GM23338 (cell line): ENCODE measurements at regions not wholly inside any gene's neighbourhood (a gene's known extent, or its start where the extent isn't known, plus 50 kb on each side); places are given as distances from the start of the nearest gene placed in this dataset.

Experiments
- ATAC-seq: fragments of 200-7000 bp; cut with Tn5 transposase; 3 replicates; pipeline ENCODE4 v1.9.1; 2020
- DNase-seq: peaks from one replicate; pipeline ENCODE4 v3.0.0-alpha.2; 2015; ENCODE audit warnings: low spot score
- H2AFZ ChIP-seq: fragments of 200-600 bp; sonication (generic); 2 replicates; pipeline ENCODE4 v1.8.0; 2016; ENCODE audit warnings: antibody characterized with exemption, mild to moderate bottlenecking, moderate library complexity
- H3F3A ChIP-seq: fragments of 200-600 bp; sonication (generic); replicated peaks from 2 replicates; pipeline ENCODE4 v1.8.0; 2017; ENCODE audit warnings: antibody characterized with exemption, mixed run types, low read depth
- H3K27ac ChIP-seq: fragments of 200-600 bp; sonication (generic); 2 replicates; pipeline ENCODE4 v1.6.1; 2016; ENCODE audit warnings: low read depth
- H3K27me3 ChIP-seq: fragments of 200-600 bp; sonication (generic); 2 replicates; pipeline ENCODE4 v1.8.0; 2016; ENCODE audit warnings: mild to moderate bottlenecking, mixed run types, moderate library complexity; ENCODE audit not compliant: insufficient read depth
- H3K36me3 ChIP-seq: fragments of 200-600 bp; sonication (generic); 2 replicates; pipeline ENCODE4 v1.8.0; 2016; ENCODE audit warnings: mild to moderate bottlenecking; ENCODE audit not compliant: insufficient read depth
- H3K4me1 ChIP-seq: fragments of 200-600 bp; sonication (generic); 2 replicates; pipeline ENCODE4 v1.8.0; 2016; ENCODE audit warnings: mild to moderate bottlenecking, moderate library complexity; ENCODE audit not compliant: insufficient read depth
- H3K4me2 ChIP-seq: fragments of 200-600 bp; sonication (generic); 2 replicates; pipeline ENCODE4 v1.7.1; 2017; ENCODE audit warnings: mixed run types
- H3K4me3 ChIP-seq: fragments of 200-600 bp; sonication (generic); 2 replicates; pipeline ENCODE4 v1.6.1; 2016; ENCODE audit warnings: mixed run types
- H3K79me2 ChIP-seq: fragments of 200-600 bp; sonication (generic); replicated peaks from 2 replicates; pipeline ENCODE4 v1.8.0; 2017; ENCODE audit warnings: mild to moderate bottlenecking; ENCODE audit not compliant: insufficient read depth
- H3K9me2 ChIP-seq: fragments of 200-600 bp; sonication (generic); 2 replicates; pipeline ENCODE4 v1.8.0; 2017; ENCODE audit not compliant: insufficient read depth
- H4K20me1 ChIP-seq: fragments of 200-600 bp; sonication (generic); replicated peaks from 2 replicates; pipeline ENCODE4 v1.8.0; 2017; ENCODE audit warnings: mild to moderate bottlenecking; ENCODE audit not compliant: insufficient read depth
- H3K27ac Mint-ChIP-seq: 2 replicates; pipeline ENCODE4 v1.8.0; 2020; ENCODE audit warnings: inconsistent platforms, mild to moderate bottlenecking, moderate library complexity, mixed read lengths
- H3K27me3 Mint-ChIP-seq: 3 replicates; pipeline ENCODE4 v1.8.0; 2022; ENCODE audit warnings: low read depth, mild to moderate bottlenecking, moderate library complexity, mixed read lengths, inconsistent platforms; ENCODE audit not compliant: insufficient read depth, poor library complexity
- H3K36me3 Mint-ChIP-seq: 3 replicates; pipeline ENCODE4 v1.8.0; 2021; ENCODE audit warnings: low read depth, mild to moderate bottlenecking, inconsistent platforms, moderate library complexity, mixed read lengths
- H3K4me1 Mint-ChIP-seq: 3 replicates; pipeline ENCODE4 v1.8.0; 2020; ENCODE audit warnings: mild to moderate bottlenecking, inconsistent platforms, mixed read lengths
- H3K4me3 Mint-ChIP-seq: 3 replicates; pipeline ENCODE4 v1.8.0; 2021; ENCODE audit warnings: moderate library complexity, mild to moderate bottlenecking, inconsistent platforms, mixed read lengths
- H3K9me3 Mint-ChIP-seq: 3 replicates; pipeline ENCODE4 v1.8.0; 2020; ENCODE audit warnings: moderate library complexity, mild to moderate bottlenecking, inconsistent platforms, mixed read lengths
- CTCF ChIP-seq, 2 experiments: fragments of 200-600 bp in 1 of 2; sonication (generic) in 1 of 2; conservative IDR thresholded peaks; 2 replicates each; pipeline versions ENCODE4 v1.5.1 to v1.6.1; 2016 to 2017; ENCODE audit warnings: antibody characterized with exemption in 2 of 2, low read depth in 2 of 2, mild to moderate bottlenecking in 2 of 2, moderate library complexity in 1 of 2
- EZH2 ChIP-seq: fragments of 200-600 bp; sonication (generic); IDR thresholded peaks from one replicate; pipeline ENCODE4 v1.8.0; 2017; ENCODE audit warnings: antibody characterized with exemption, mild to moderate bottlenecking, low read depth; ENCODE audit not compliant: unreplicated experiment
- EZH2phosphoT487 ChIP-seq: fragments of 200-600 bp; sonication (generic); IDR thresholded peaks from one replicate; pipeline ENCODE4 v1.8.1; 2018; ENCODE audit warnings: antibody characterized with exemption; ENCODE audit not compliant: unreplicated experiment
- POLR2AphosphoS5 ChIP-seq: IDR thresholded peaks from 2 replicates; pipeline ENCODE4 v1.6.1; 2016; ENCODE audit warnings: antibody characterized with exemption, low read depth
- REST ChIP-seq: IDR thresholded peaks from one replicate; pipeline ENCODE4 v1.6.1; 2018; ENCODE audit warnings: antibody characterized with exemption; ENCODE audit not compliant: unreplicated experiment
- ZNF331 ChIP-seq: fragments of 250-450 bp; sonication (Bioruptor Pico); IDR thresholded peaks from 2 replicates; pipeline ENCODE4 v1.5.0; 2020; ENCODE audit warnings: low read depth, mild to moderate bottlenecking, moderate library complexity
- ZNF462 ChIP-seq: fragments of 250-450 bp; sonication (Bioruptor Pico); IDR thresholded peaks from 2 replicates; pipeline ENCODE4 v1.5.0; 2020; ENCODE audit warnings: mild to moderate bottlenecking, moderate library complexity

- Histone ChIP-seq H3K4me1 (no peaks in the 10 kb centered on the region), H3K9me2 (no peaks in the 10 kb centered on the region), H3K79me2 (no peaks in the 10 kb centered on the region), H3K36me3 (peaks cover 5% of the 10 kb centered on the region; the same call in 1 of the 2 replicates), H3F3A (no peaks in the 10 kb centered on the region), H3K27ac (no peak overlapping the region), H3K4me2 (no peak overlapping the region), H3K27me3 (no peaks in the 10 kb centered on the region), H2AFZ (no peak overlapping the region), H3K4me3 (no peak overlapping the region), H4K20me1 (no peaks in the 10 kb centered on the region)
- peaks cover 6% of the 10 kb centered on the region for H3K27me3 Mint-ChIP-seq
- no peak for TF ChIP-seq EZH2phosphoT487
- no peak for TF ChIP-seq CTCF (conservative IDR thresholded peaks at IDR 0.05; ENCODE audit: low read depth in 2 of 2)
- TF ChIP-seq REST: no peak
- no peak for TF ChIP-seq EZH2
- no peak for TF ChIP-seq POLR2AphosphoS5
- TF ChIP-seq ZNF462 (CRISPR knock-in tag): no peak
- no peak for TF ChIP-seq ZNF331 (CRISPR knock-in tag)
- H3K4me3 Mint-ChIP-seq: no peak overlapping the region
- peaks cover 40% of the 10 kb centered on the region for H3K36me3 Mint-ChIP-seq
- ATAC-seq: no peak
- peaks cover 15% of the 10 kb centered on the region for H3K9me3 Mint-ChIP-seq
- H3K4me1 Mint-ChIP-seq: no peaks in the 10 kb centered on the region; the same call in 2 of the 3 replicates
- no peak overlapping the region for H3K27ac Mint-ChIP-seq
- no peak for DNase-seq
These were observed 273.7 kb upstream of the AJAP1 start for GRCh38 chr1:4380564-4381168.
